ENCODE measurements at regions not wholly inside any gene's neighbourhood (a gene's known extent, or its start where the extent isn't known, plus 50 kb on each side); places are given as distances from the start of the nearest gene placed in this dataset.

- TF ChIP-seq HCFC1 (IDR thresholded peaks at IDR 0.05; ENCODE audit: low read depth, low read length) (no peak), MEIS2 (IDR thresholded peaks at IDR 0.05; ENCODE audit: partially characterized antibody) (no peak), ZNF134 (CRISPR knock-in tag; conservative IDR thresholded peaks at IDR 0.05) (no peak), GABPA (tag; conservative IDR thresholded peaks at IDR 0.05; ENCODE audit: low read depth) (no peak), RFX5 (IDR thresholded peaks at IDR 0.05; ENCODE audit: low read depth, low read length) (no peak), POLR2A (conservative IDR thresholded peaks at IDR 0.05) (no peak), CTCF (IDR thresholded peaks at IDR 0.05 in 2 of 3, conservative IDR thresholded peaks at IDR 0.05 in 1 of 3; ENCODE audit: insufficient read depth in 2 of 3, low read depth in 1 of 3, low read length in 3 of 3) (no peak), PREB (CRISPR knock-in tag; IDR thresholded peaks at IDR 0.05) (no peak), MAX (CRISPR knock-in tag; IDR thresholded peaks at IDR 0.05) (no peak), ZMIZ1 (IDR thresholded peaks at IDR 0.05; ENCODE audit: low read depth in 2 of 2, low read length in 2 of 2) (no peak), CHD1 (IDR thresholded peaks at IDR 0.05; ENCODE audit: low read length) (no peak), CHD7 (IDR thresholded peaks at IDR 0.05; ENCODE audit: low read depth, low read length) (no peak), POLR2AphosphoS5 (IDR thresholded peaks at IDR 0.05; ENCODE audit: control insufficient read depth, insufficient read depth, low read depth, low read length) (no peak)
Measured at GRCh38 chr18:62634458-62634857, 80.9 kb upstream of the PHLPP1 start.

Data from K562 (cell line).